ENCODE measurements at regions not wholly inside any gene's neighbourhood (a gene's known extent, or its start where the extent isn't known, plus 50 kb on each side); places are given as distances from the start of the nearest gene placed in this dataset.

DNA sequence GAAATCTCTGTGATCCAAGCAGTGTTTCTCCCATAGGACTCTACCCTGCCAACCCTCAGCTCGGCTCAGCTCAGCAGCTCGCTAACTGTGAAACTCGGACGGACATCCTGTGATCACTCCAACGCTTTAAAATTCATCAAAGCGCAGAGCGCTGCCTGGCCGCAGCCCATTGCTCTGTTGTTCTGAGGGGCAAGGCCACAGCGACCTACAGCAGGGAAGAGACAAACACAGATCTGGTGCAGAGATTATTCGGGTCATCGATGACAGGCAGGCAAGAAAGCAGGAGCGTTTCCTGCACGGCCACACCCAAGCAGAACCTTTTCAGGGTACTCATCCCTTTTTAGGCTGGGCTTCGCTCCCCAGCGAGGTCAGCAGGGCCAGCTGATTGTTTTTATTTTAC lies 72.1 kb downstream of the INSIG1 start:
- TF ChIP-seq TEAD4 (IDR thresholded peaks at IDR 0.05), result no peak
- TF ChIP-seq, protein P1, sequence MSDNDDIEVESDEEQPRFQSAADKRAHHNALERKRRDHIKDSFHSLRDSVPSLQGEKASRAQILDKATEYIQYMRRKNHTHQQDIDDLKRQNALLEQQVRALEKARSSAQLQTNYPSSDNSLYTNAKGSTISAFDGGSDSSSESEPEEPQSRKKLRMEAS (IDR thresholded peaks at IDR 0.05), result no peak
- TF ChIP-seq CREB1 (IDR thresholded peaks at IDR 0.05; ENCODE audit: low read depth), result no peak
- TF ChIP-seq CEBPB (IDR thresholded peaks at IDR 0.05), result no peak
- TF ChIP-seq ZBTB7A (IDR thresholded peaks at IDR 0.05; ENCODE audit: low read depth), result no peak
- no peak for TF ChIP-seq RAD21 (IDR thresholded peaks at IDR 0.05; ENCODE audit: low read depth)
- TF ChIP-seq EP300 (IDR thresholded peaks at IDR 0.05; ENCODE audit: borderline replicate concordance), result no peak
- TF ChIP-seq, protein P2, sequence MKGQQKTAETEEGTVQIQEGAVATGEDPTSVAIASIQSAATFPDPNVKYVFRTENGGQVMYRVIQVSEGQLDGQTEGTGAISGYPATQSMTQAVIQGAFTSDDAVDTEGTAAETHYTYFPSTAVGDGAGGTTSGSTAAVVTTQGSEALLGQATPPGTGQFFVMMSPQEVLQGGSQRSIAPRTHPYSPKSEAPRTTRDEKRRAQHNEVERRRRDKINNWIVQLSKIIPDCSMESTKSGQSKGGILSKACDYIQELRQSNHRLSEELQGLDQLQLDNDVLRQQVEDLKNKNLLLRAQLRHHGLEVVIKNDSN (IDR thresholded peaks at IDR 0.05), result no peak
- TF ChIP-seq NFIC (IDR thresholded peaks at IDR 0.05), result no peak
- no peak for TF ChIP-seq TCF12 (IDR thresholded peaks at IDR 0.05; ENCODE audit: low read depth)
- TF ChIP-seq, protein P3, sequence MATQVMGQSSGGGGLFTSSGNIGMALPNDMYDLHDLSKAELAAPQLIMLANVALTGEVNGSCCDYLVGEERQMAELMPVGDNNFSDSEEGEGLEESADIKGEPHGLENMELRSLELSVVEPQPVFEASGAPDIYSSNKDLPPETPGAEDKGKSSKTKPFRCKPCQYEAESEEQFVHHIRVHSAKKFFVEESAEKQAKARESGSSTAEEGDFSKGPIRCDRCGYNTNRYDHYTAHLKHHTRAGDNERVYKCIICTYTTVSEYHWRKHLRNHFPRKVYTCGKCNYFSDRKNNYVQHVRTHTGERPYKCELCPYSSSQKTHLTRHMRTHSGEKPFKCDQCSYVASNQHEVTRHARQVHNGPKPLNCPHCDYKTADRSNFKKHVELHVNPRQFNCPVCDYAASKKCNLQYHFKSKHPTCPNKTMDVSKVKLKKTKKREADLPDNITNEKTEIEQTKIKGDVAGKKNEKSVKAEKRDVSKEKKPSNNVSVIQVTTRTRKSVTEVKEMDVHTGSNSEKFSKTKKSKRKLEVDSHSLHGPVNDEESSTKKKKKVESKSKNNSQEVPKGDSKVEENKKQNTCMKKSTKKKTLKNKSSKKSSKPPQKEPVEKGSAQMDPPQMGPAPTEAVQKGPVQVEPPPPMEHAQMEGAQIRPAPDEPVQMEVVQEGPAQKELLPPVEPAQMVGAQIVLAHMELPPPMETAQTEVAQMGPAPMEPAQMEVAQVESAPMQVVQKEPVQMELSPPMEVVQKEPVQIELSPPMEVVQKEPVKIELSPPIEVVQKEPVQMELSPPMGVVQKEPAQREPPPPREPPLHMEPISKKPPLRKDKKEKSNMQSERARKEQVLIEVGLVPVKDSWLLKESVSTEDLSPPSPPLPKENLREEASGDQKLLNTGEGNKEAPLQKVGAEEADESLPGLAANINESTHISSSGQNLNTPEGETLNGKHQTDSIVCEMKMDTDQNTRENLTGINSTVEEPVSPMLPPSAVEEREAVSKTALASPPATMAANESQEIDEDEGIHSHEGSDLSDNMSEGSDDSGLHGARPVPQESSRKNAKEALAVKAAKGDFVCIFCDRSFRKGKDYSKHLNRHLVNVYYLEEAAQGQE (IDR thresholded peaks at IDR 0.05; ENCODE audit: low read depth), result no peak
- no peak for TF ChIP-seq YY1 (IDR thresholded peaks at IDR 0.05; ENCODE audit: low read depth)
- no peak for TF ChIP-seq FOXM1 (IDR thresholded peaks at IDR 0.05; ENCODE audit: borderline replicate concordance, low read depth)
- no peak for TF ChIP-seq TAF1 (IDR thresholded peaks at IDR 0.05; ENCODE audit: low read depth)
- no peak for TF ChIP-seq EGR1 (IDR thresholded peaks at IDR 0.05)

DNA sequence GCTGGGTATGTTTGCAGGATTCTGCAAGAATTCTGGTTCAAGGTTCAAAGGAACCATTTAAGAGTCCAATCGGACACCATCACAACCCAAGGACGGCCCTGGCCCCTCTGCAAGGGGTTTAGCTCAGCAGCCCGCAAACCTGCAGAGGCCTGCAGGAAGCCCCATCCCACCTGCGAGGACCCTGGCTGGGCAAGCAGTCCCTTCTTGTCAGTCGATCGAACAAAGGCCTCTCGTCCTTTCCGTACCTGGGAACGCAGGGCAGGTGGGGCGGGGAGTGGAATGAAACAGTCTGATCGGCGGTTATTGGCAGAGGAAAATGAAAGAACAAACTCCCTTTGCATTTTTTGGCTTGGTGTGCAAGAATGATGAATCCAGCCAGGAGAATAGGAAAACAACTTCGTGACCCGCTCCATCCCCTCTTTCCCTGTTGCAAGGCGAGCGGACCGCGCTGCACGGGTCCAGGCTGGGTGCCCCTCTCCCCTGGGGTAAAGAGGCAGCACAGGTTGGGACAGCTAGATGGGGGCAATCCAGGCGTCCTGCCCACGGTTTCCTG lies 73.7 kb downstream of the INSIG1 start:
- TF ChIP-seq CREB1 (IDR thresholded peaks at IDR 0.05; ENCODE audit: low read depth) (no peak), FOXM1 (IDR thresholded peaks at IDR 0.05; ENCODE audit: borderline replicate concordance, low read depth) (no peak), ZBTB7A (IDR thresholded peaks at IDR 0.05; ENCODE audit: low read depth) (no peak), YY1 (IDR thresholded peaks at IDR 0.05; ENCODE audit: low read depth) (no peak), CEBPB (IDR thresholded peaks at IDR 0.05) (no peak), EP300 (IDR thresholded peaks at IDR 0.05; ENCODE audit: borderline replicate concordance) (no peak), RAD21 (IDR thresholded peaks at IDR 0.05; ENCODE audit: low read depth) (no peak)
- TF ChIP-seq, protein P1 (IDR thresholded peaks at IDR 0.05), result no peak
- TF ChIP-seq, protein P2 (IDR thresholded peaks at IDR 0.05), result no peak
- TF ChIP-seq, protein P3 (IDR thresholded peaks at IDR 0.05; ENCODE audit: low read depth), result no peak

DNA sequence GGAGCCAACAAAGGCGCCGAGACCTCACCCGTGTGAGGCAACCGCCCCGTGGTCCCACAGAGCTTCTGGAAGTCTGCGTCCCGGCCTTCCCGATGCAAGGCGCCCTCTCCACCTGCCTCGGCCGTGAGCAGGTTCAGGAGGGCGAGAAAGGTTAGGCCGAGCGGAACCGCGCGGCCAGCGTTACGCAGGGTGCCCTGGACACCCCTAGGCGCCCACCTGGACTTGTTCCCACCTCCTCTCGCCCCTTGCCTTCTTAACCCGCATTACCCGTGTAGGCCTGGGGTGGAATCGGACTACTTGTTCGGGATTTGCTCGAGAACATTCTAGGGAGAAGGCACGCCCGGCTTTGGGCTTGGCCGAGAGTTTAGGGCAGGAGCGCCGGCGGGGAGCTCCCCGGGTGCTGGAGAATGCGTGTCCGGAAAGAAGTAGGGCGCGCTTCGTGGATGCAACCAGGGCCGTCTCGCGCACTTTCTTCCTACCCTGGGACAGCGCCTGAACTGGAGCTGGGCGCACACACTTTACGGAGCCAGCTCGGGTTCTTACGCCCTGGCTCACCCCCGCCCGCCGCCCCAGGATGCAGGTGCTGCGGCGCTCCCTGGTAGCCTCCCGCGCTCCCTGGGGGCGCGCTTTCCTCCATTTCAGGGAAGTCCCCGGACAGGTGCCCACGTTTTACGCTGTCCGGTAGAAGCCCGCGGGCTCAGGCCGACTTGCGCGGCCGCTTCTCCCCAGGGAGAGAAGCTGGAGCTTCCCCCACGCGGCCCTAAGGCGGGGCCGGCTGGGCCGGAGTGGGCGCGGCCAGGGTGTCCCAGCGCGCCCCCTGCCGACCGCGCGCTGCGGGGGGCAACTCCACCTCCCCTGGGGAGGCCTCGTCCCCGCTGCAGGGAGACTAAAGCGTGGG lies 74.5 kb downstream of the INSIG1 start:
- TF ChIP-seq EGR1 (IDR thresholded peaks at IDR 0.05), result no peak
- TF ChIP-seq ZBTB7A (IDR thresholded peaks at IDR 0.05; ENCODE audit: low read depth), result no peak
- TF ChIP-seq CEBPB (IDR thresholded peaks at IDR 0.05), result no peak
- TF ChIP-seq, protein P1 (IDR thresholded peaks at IDR 0.05), result no peak
- TF ChIP-seq TCF12 (IDR thresholded peaks at IDR 0.05; ENCODE audit: low read depth), result no peak
- TF ChIP-seq, protein P2 (IDR thresholded peaks at IDR 0.05), result no peak
- TF ChIP-seq YY1 (IDR thresholded peaks at IDR 0.05; ENCODE audit: low read depth), result no peak

DNA sequence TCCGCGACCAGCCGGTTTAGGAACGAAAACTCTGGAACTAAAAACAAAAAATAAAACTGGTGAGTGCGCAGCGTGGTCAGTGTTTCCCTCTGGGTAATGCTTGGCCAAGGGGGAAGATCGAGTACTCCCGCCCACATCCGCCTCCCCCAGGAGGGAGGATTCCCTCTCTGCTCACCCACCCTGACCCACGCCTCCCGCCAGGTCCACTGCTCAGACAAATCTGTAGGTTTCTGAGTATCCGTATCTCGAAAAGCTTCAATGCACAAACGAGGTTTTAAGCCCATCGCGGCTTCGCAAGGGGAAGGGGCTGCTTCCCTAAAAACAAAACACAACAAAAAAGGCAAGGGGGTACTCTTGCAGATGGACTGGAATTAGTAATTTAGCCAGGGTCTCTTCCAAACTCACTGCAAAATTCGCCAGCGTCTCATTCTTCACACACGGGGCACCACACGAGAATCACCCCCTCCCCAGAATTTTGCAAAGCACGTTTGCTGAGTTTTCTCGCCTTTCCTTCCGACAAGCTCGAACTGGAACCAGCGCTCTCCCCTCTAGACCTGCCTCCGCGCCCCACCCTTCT lies 75.2 kb downstream of the INSIG1 start:
- TF ChIP-seq TCF12 (IDR thresholded peaks at IDR 0.05; ENCODE audit: low read depth) (no peak), NFIC (IDR thresholded peaks at IDR 0.05) (no peak), FOXM1 (IDR thresholded peaks at IDR 0.05; ENCODE audit: borderline replicate concordance, low read depth) (no peak), CREB1 (IDR thresholded peaks at IDR 0.05; ENCODE audit: low read depth) (no peak), EGR1 (IDR thresholded peaks at IDR 0.05) (no peak), YY1 (IDR thresholded peaks at IDR 0.05; ENCODE audit: low read depth) (no peak), CEBPB (IDR thresholded peaks at IDR 0.05) (no peak), TAF1 (IDR thresholded peaks at IDR 0.05; ENCODE audit: low read depth) (no peak), RAD21 (IDR thresholded peaks at IDR 0.05; ENCODE audit: low read depth) (no peak), EP300 (IDR thresholded peaks at IDR 0.05; ENCODE audit: borderline replicate concordance) (no peak), ZBTB7A (IDR thresholded peaks at IDR 0.05; ENCODE audit: low read depth) (no peak)
- TF ChIP-seq, protein P2 (IDR thresholded peaks at IDR 0.05), result no peak
- TF ChIP-seq, protein P3 (IDR thresholded peaks at IDR 0.05; ENCODE audit: low read depth), result no peak
- TF ChIP-seq, protein P1 (IDR thresholded peaks at IDR 0.05), result no peak
